Endothelial cell of umbilical vein (primary cell): ENCODE measurements at regions not wholly inside any gene's neighbourhood (a gene's known extent, or its start where the extent isn't known, plus 50 kb on each side); places are given as distances from the start of the nearest gene placed in this dataset.

Experiments
- BruUV-seq: library from RNA; stranded (reverse); fragments of 400-500 nt; replicated peaks from 2 replicates; lab custom pipeline; 2021; lab: Mats Ljungman, UMichigan
- CTCF ChIA-PET: fragments of 300-600, 350-600 bp; sonication (Branson Sonifier 250); formaldehyde crosslinking; loops from one replicate; lab custom pipeline; 2021; ENCODE audit warnings: antibody characterized with exemption, inconsistent platforms; lab: Charles Lee
- POLR2A ChIA-PET: fragments of 300-600, 350-600 bp; sonication (Branson Sonifier 250); formaldehyde crosslinking; loops from one replicate; lab custom pipeline; 2021; ENCODE audit warnings: antibody characterized with exemption, inconsistent platforms; lab: Charles Lee
- DNase-seq: peaks from one replicate; pipeline ENCODE4 v3.0.0-alpha.2; 2011; ENCODE audit warnings: low read depth, low spot score
- FAIRE-seq: peaks from 2 replicates; lab custom pipeline; 2011; peaks lifted over from hg19 to GRCh38; lab: Jason Lieb, UNC
- H2AFZ ChIP-seq: 2 replicates; pipeline ENCODE4 v1.6.0; 2012; ENCODE audit warnings: low read depth, low read length, control low read depth, inconsistent platforms
- H3K27ac ChIP-seq: 2 replicates; pipeline ENCODE4 v1.5.1; 2011; ENCODE audit warnings: low read depth, mild to moderate bottlenecking, control low read depth, low read length, moderate library complexity; ENCODE audit not compliant: insufficient read depth
- H3K27me3 ChIP-seq, 2 experiments: 2 replicates each; pipeline versions ENCODE4 v1.6.0 to v1.6.1; 2011; ENCODE audit warnings: low read length in 2 of 2, mixed read lengths in 1 of 2; ENCODE audit not compliant: control insufficient read depth in 2 of 2, insufficient read depth in 2 of 2
- H3K36me3 ChIP-seq, 2 experiments: 2 replicates in 1 of 2; 3 replicates in 1 of 2; pipeline ENCODE4 v1.5.1; 2011; ENCODE audit warnings: low read length in 2 of 2, mild to moderate bottlenecking in 1 of 2, moderate library complexity in 1 of 2; ENCODE audit not compliant: control insufficient read depth in 2 of 2, insufficient read depth in 2 of 2; ENCODE audit errors: extremely low read depth in 1 of 2
- H3K4me1 ChIP-seq: 3 replicates; pipeline ENCODE4 v1.5.1; 2011; ENCODE audit warnings: mild to moderate bottlenecking, low read length; ENCODE audit not compliant: control insufficient read depth, insufficient read depth; ENCODE audit errors: extremely low read depth
- H3K4me2 ChIP-seq: 2 replicates; pipeline ENCODE4 v1.6.1; 2011; ENCODE audit warnings: low read length, control low read depth, mixed read lengths; ENCODE audit not compliant: insufficient read depth
- H3K4me3 ChIP-seq, 3 experiments: fragments of 200-600 bp in 1 of 3; sonication (generic), shearing (Covaris generic) in 1 of 3; replicated peaks in 1 of 3; 2 replicates each; pipeline ENCODE4 v1.5.1; 2011 to 2016; ENCODE audit warnings: control low read depth in 3 of 3, low read length in 3 of 3, mild to moderate bottlenecking in 2 of 3, inconsistent platforms in 1 of 3, low read depth in 1 of 3, moderate library complexity in 1 of 3; ENCODE audit not compliant: insufficient read depth in 1 of 3
- H3K79me2 ChIP-seq: 2 replicates; pipeline ENCODE4 v1.6.0; 2012; ENCODE audit warnings: low read length, inconsistent platforms; ENCODE audit not compliant: control insufficient read depth, insufficient read depth
- H3K9ac ChIP-seq: replicated peaks from 2 replicates; pipeline ENCODE3; 2011; ENCODE audit warnings: low read length, control low read depth; ENCODE audit not compliant: insufficient read depth; ENCODE audit errors: extremely low read depth
- H3K9me1 ChIP-seq: replicated peaks from 3 replicates; pipeline ENCODE4 v1.6.0; 2011; ENCODE audit warnings: mild to moderate bottlenecking, low read length; ENCODE audit not compliant: control insufficient read depth, insufficient read depth; ENCODE audit errors: extremely low read depth
- H3K9me3 ChIP-seq: replicated peaks from 2 replicates; pipeline ENCODE4 v1.5.1; 2012; ENCODE audit warnings: low read length, inconsistent platforms; ENCODE audit not compliant: control insufficient read depth, insufficient read depth
- H4K20me1 ChIP-seq: replicated peaks from 2 replicates; pipeline ENCODE3; 2011; ENCODE audit warnings: mild to moderate bottlenecking, low read length; ENCODE audit not compliant: control insufficient read depth, insufficient read depth; ENCODE audit errors: extremely low read depth
- EZH2 ChIP-seq: IDR thresholded peaks from 2 replicates; pipeline ENCODE4 v1.6.1; 2012; ENCODE audit warnings: borderline replicate concordance, low read depth, mild to moderate bottlenecking, moderate library complexity, low read length, inconsistent platforms; ENCODE audit not compliant: severe bottlenecking
- FOS ChIP-seq: IDR thresholded peaks from 2 replicates; pipeline ENCODE4 v1.6.1; 2011; ENCODE audit warnings: mild to moderate bottlenecking, low read length, moderate library complexity, borderline replicate concordance; ENCODE audit not compliant: insufficient read depth
- GATA2 ChIP-seq: IDR thresholded peaks from 2 replicates; pipeline ENCODE4 v1.7.0; 2011; ENCODE audit warnings: low read depth, mild to moderate bottlenecking, moderate library complexity, mixed read lengths, low read length; ENCODE audit not compliant: insufficient read length, insufficient read depth
- JUN ChIP-seq: IDR thresholded peaks from 2 replicates; pipeline ENCODE4 v1.6.1; 2011; ENCODE audit warnings: borderline replicate concordance, low read depth; ENCODE audit not compliant: insufficient read length, insufficient read depth
- MYC ChIP-seq: IDR thresholded peaks from one replicate; pipeline ENCODE4 v1.6.1; 2011; ENCODE audit warnings: mild to moderate bottlenecking, low read depth, low read length
- POLR2A ChIP-seq: IDR thresholded peaks from 2 replicates; pipeline ENCODE4 v1.6.1; 2012; ENCODE audit warnings: low read depth, mild to moderate bottlenecking, control low read depth, low read length
- POLR2AphosphoS5 ChIP-seq: IDR thresholded peaks from 2 replicates; pipeline ENCODE4 v1.6.1; 2012; ENCODE audit warnings: low read depth, mild to moderate bottlenecking, control low read depth, low read length, moderate library complexity; ENCODE audit not compliant: insufficient read depth
- dilution Hi-C: fragments of 300-500 bp; cut with MboI; formaldehyde crosslinking; loops from one replicate; pipeline ENCODE4 v1.15.0; 2019; ENCODE audit warnings: low sequenced_read_pairs; ENCODE audit not compliant: extremely low pct_ligation_motif_present
- intact Hi-C: fragments of 100-400 bp; cut with micrococcal nuclease; formaldehyde crosslinking; loops from one replicate; pipeline ENCODE4 v1.10.0; 2022
- TF ChIP-seq, protein P1 (sequence below): IDR thresholded peaks from 2 replicates; pipeline ENCODE4 v1.6.1; 2011; ENCODE audit not compliant: insufficient read depth, insufficient read length
- TF ChIP-seq, protein P2 (sequence below), 2 donors: IDR thresholded peaks; 1 replicate in 1 of 2; 2 replicates in 1 of 2; pipeline ENCODE4 v1.5.1; 2011; ENCODE audit warnings: low read length in 2 of 2, mild to moderate bottlenecking in 2 of 2, moderate library complexity in 2 of 2, control low read depth in 1 of 2, inconsistent platforms in 1 of 2, low read depth in 1 of 2; ENCODE audit not compliant: insufficient read depth in 1 of 2; ENCODE audit errors: extremely low read depth in 1 of 2

- Histone ChIP-seq H3K9ac (no peak overlapping the region), H3K4me3 (no peak overlapping the region), H3K27me3 (no peaks in the 10 kb centered on the region), H4K20me1 (no peaks in the 10 kb centered on the region), H3K9me3 (no peaks in the 10 kb centered on the region), H3K9me1 (no peaks in the 10 kb centered on the region), H2AFZ (no peak overlapping the region), H3K4me1 (no peaks in the 10 kb centered on the region), H3K79me2 (no peaks in the 10 kb centered on the region), H3K4me2 (no peak overlapping the region), H3K27ac (no peak overlapping the region), H3K36me3 (no peaks in the 10 kb centered on the region)
- intact Hi-C loops (no loop called here), dilution Hi-C loops (no loop called here)
- no TSS peak for BruUV-seq
- DNase-seq (no peak), FAIRE-seq (no peak)
- TF ChIP-seq, protein P1, sequence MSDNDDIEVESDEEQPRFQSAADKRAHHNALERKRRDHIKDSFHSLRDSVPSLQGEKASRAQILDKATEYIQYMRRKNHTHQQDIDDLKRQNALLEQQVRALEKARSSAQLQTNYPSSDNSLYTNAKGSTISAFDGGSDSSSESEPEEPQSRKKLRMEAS = no peak
- TF ChIP-seq GATA2 (no peak), POLR2AphosphoS5 (no peak)
- POLR2A ChIA-PET = no interaction called here
- CTCF ChIA-PET = no interaction called here
Measured at GRCh38 chr9:82201196-82201595, 212.6 kb downstream of the SPATA31D1 start.

DNA sequence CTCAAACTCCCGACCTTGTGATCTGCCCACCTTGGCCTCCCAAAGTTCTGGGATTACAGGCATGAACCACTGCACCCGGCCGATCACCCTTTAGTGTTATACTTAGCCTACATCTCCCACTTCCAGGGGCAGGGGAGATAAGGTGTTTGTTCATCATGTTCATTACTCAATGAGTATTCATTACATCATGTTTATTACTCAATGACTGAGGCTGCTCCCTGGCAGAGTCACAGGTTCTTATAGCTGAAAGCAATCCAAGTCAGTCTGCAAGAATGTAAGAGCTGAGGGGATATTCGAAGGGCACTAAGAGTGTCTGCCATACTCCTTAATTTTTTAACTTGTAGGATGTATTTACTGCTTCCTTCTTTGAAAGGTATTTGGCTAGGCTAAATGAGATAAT is 214.2 kb downstream of the SPATA31D1 start:
- no peak for FAIRE-seq
- H3K4me2 ChIP-seq = no peak overlapping the region
- TF ChIP-seq POLR2AphosphoS5 (no peak), POLR2A (no peak), FOS (no peak), JUN (no peak), MYC (no peak), EZH2 (no peak)
- TF ChIP-seq, protein P2, sequence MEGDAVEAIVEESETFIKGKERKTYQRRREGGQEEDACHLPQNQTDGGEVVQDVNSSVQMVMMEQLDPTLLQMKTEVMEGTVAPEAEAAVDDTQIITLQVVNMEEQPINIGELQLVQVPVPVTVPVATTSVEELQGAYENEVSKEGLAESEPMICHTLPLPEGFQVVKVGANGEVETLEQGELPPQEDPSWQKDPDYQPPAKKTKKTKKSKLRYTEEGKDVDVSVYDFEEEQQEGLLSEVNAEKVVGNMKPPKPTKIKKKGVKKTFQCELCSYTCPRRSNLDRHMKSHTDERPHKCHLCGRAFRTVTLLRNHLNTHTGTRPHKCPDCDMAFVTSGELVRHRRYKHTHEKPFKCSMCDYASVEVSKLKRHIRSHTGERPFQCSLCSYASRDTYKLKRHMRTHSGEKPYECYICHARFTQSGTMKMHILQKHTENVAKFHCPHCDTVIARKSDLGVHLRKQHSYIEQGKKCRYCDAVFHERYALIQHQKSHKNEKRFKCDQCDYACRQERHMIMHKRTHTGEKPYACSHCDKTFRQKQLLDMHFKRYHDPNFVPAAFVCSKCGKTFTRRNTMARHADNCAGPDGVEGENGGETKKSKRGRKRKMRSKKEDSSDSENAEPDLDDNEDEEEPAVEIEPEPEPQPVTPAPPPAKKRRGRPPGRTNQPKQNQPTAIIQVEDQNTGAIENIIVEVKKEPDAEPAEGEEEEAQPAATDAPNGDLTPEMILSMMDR (IDR thresholded peaks at IDR 0.05; ENCODE audit: extremely low read depth in 1 of 2, insufficient read depth in 1 of 2, low read depth in 1 of 2, low read length in 2 of 2) = no peak
- TF ChIP-seq, protein P1 = no peak
- ChIA-PET POLR2A (no interaction called here), CTCF (no interaction called here)
- H3K27ac ChIP-seq = no peak overlapping the region
- no peaks in the 10 kb centered on the region for H3K36me3 ChIP-seq
- BruUV-seq = no TSS peak
- no peaks in the 10 kb centered on the region for H3K27me3 ChIP-seq
- H3K9me1 ChIP-seq = no peaks in the 10 kb centered on the region
- intact Hi-C loops (no loop called here), dilution Hi-C loops (no loop called here)
- DNase-seq = no peak
- H4K20me1 ChIP-seq = no peaks in the 10 kb centered on the region
- no peak overlapping the region for H2AFZ ChIP-seq
- no peak overlapping the region for H3K9ac ChIP-seq
- H3K9me3 ChIP-seq = no peaks in the 10 kb centered on the region
- no peak overlapping the region for H3K4me3 ChIP-seq
- no peaks in the 10 kb centered on the region for H3K79me2 ChIP-seq
- no peaks in the 10 kb centered on the region for H3K4me1 ChIP-seq
